Common myeloid progenitor, CD34-positive (primary cell): ENCODE measurements at regions not wholly inside any gene's neighbourhood (a gene's known extent, or its start where the extent isn't known, plus 50 kb on each side); places are given as distances from the start of the nearest gene placed in this dataset.

ENCODE experiments used
- CTCF ChIA-PET: fragments of 350-600 bp; sonication (Branson Sonifier 250); formaldehyde crosslinking; loops from one replicate; lab custom pipeline; 2021; ENCODE audit warnings: antibody characterized with exemption; lab: Charles Lee
- POLR2A ChIA-PET: fragments of 350-600 bp; sonication (Branson Sonifier 250); formaldehyde crosslinking; loops from one replicate; lab custom pipeline; 2021; ENCODE audit warnings: antibody characterized with exemption; lab: Charles Lee
- DNase-seq, 3 donors: peaks; one replicate each; pipeline versions ENCODE4 v3.0.0 to v3.0.0-alpha.2; 2013
- H3K27ac ChIP-seq, 2 experiments: 1 replicate in 1 of 2; 2 replicates in 1 of 2; pipeline ENCODE4 v1.7.0; 2013; ENCODE audit warnings: inconsistent platforms in 2 of 2, low read length in 2 of 2, mild to moderate bottlenecking in 2 of 2, low read depth in 1 of 2, moderate library complexity in 1 of 2; ENCODE audit not compliant: severe bottlenecking in 2 of 2, insufficient read depth in 1 of 2, poor library complexity in 1 of 2
- H3K27me3 ChIP-seq, 5 experiments: replicated peaks in 2 of 5; 1 replicate in 3 of 5; 2 replicates in 2 of 5; pipeline versions ENCODE4 v1.6.1 to v1.7.0; 2013; ENCODE audit warnings: low read length in 4 of 5, mild to moderate bottlenecking in 2 of 5, moderate library complexity in 2 of 5, inconsistent platforms in 1 of 5; ENCODE audit not compliant: insufficient read depth in 5 of 5, control insufficient read depth in 4 of 5
- H3K36me3 ChIP-seq, 4 experiments: 1 replicate in 2 of 4; 2 replicates in 2 of 4; pipeline versions ENCODE4 v1.6.1 to v1.7.0; 2013; ENCODE audit warnings: low read length in 3 of 4, control low read depth in 1 of 4, mild to moderate bottlenecking in 1 of 4; ENCODE audit not compliant: control insufficient read depth in 4 of 4, insufficient read depth in 4 of 4
- H3K4me1 ChIP-seq, 4 experiments: 1 replicate in 3 of 4; 2 replicates in 1 of 4; pipeline versions ENCODE4 v1.6.1 to v1.7.1; 2013; ENCODE audit warnings: low read length in 3 of 4, mild to moderate bottlenecking in 3 of 4, control low read depth in 1 of 4, inconsistent platforms in 1 of 4, moderate library complexity in 1 of 4; ENCODE audit not compliant: control insufficient read depth in 4 of 4, insufficient read depth in 4 of 4; ENCODE audit errors: control extremely low read depth in 1 of 4
- H3K4me3 ChIP-seq, 7 experiments: 1 replicate in 4 of 7; 2 replicates in 3 of 7; pipeline versions ENCODE4 v1.5.1 to v1.7.0; 2013; ENCODE audit warnings: mild to moderate bottlenecking in 7 of 7, low read length in 6 of 7, moderate library complexity in 6 of 7, inconsistent platforms in 2 of 7, low read depth in 2 of 7, control low read depth in 1 of 7; ENCODE audit not compliant: insufficient read depth in 4 of 7, control insufficient read depth in 1 of 7; ENCODE audit errors: extremely low read depth in 1 of 7
- H3K9me3 ChIP-seq, 5 experiments: 1 replicate in 4 of 5; 2 replicates in 1 of 5; pipeline versions ENCODE4 v1.6.1 to v1.7.1; 2013; ENCODE audit warnings: low read length in 4 of 5, mild to moderate bottlenecking in 2 of 5, inconsistent platforms in 1 of 5, low read depth in 1 of 5, moderate library complexity in 1 of 5; ENCODE audit not compliant: control insufficient read depth in 4 of 5, insufficient read depth in 2 of 5; ENCODE audit errors: control extremely low read depth in 1 of 5
- WGBS: methylation state at CpG from one replicate; pipeline ENCODE4 v1.1.5; 2013; ENCODE audit not compliant: insufficient coverage; 5-methylcytosine and 5-hydroxymethylcytosine counted together

GRCh38 chr2:567496-567864 is 109.7 kb downstream of the TMEM18 start:
- no peaks in the 10 kb centered on the region for H3K36me3 ChIP-seq
- POLR2A ChIA-PET: no interaction called here
- 100% methylated on average over 1 of the region's 9 CpGs for WGBS
- no peak overlapping the region for H3K4me3 ChIP-seq
- no peaks in the 10 kb centered on the region for H3K4me1 ChIP-seq
- H3K27ac ChIP-seq: no peak overlapping the region
- CTCF ChIA-PET: interaction anchor here (1.5 kb wide), 1 partner anchor 9 kb away, joined by 5 read pairs; no protein-coding TSS in a partner anchor
- peaks cover 0 to 14% (median 3%) of the 10 kb centered on the region in 5 experiments for H3K27me3 ChIP-seq
- peaks cover 0 to 7% (median 0%) of the 10 kb centered on the region in 5 experiments for H3K9me3 ChIP-seq
- DNase-seq: no peak

GRCh38 chr2:566379-567313 is 110.6 kb downstream of the TMEM18 start:
- H3K27ac ChIP-seq: no peak overlapping the region
- H3K4me1 ChIP-seq: no peaks in the 10 kb centered on the region
- peaks cover 0 to 4% (median 0%) of the 10 kb centered on the region in 5 experiments for H3K9me3 ChIP-seq
- no peaks in the 10 kb centered on the region for H3K36me3 ChIP-seq
- ChIA-PET CTCF (interaction anchor here (1.5 kb wide), 1 partner anchor 10 kb away, joined by 5 read pairs; no protein-coding TSS in a partner anchor), POLR2A (no interaction called here)
- H3K27me3 ChIP-seq: peaks cover 0 to 14% (median 3%) of the 10 kb centered on the region in 5 experiments
- 91% methylated on average over 19 of the region's 19 CpGs for WGBS
- no peak for DNase-seq
- H3K4me3 ChIP-seq: no peak overlapping the region

GRCh38 chr2:564471-565181 is 112.6 kb downstream of the TMEM18 start:
- ChIA-PET CTCF (no interaction called here), POLR2A (no interaction called here)
- peaks cover 0 to 20% (median 3%) of the 10 kb centered on the region in 5 experiments for H3K27me3 ChIP-seq

GRCh38 chr2:563512-563911 is 113.7 kb downstream of the TMEM18 start:
- H3K9me3 ChIP-seq: no peaks in the 10 kb centered on the region
- DNase-seq: no peak
- H3K36me3 ChIP-seq: no peaks in the 10 kb centered on the region
- H3K4me1 ChIP-seq: no peaks in the 10 kb centered on the region
- 95% methylated on average over 10 of the region's 10 CpGs for WGBS
- CTCF ChIA-PET: interaction anchor here (1.0 kb wide), 1 partner anchor 13 kb away, joined by 3 read pairs; no protein-coding TSS in a partner anchor
- H3K4me3 ChIP-seq: no peak overlapping the region
- POLR2A ChIA-PET: no interaction called here
- peaks cover 0 to 14% (median 3%) of the 10 kb centered on the region in 5 experiments for H3K27me3 ChIP-seq
- no peak overlapping the region for H3K27ac ChIP-seq

More at GRCh38 chr2:564471-565181, 112.6 kb downstream of the TMEM18 start:
- no peak overlapping the region for H3K27ac ChIP-seq
- no peaks in the 10 kb centered on the region for H3K36me3 ChIP-seq
- DNase-seq: no peak
- no peaks in the 10 kb centered on the region for H3K4me1 ChIP-seq
- no peaks in the 10 kb centered on the region for H3K9me3 ChIP-seq
- WGBS: 98% methylated on average over 7 of the region's 19 CpGs
- no peak overlapping the region for H3K4me3 ChIP-seq

GRCh38 chr2:562391-563364 is 114.5 kb downstream of the TMEM18 start:
- Histone ChIP-seq H3K4me1 (no peaks in the 10 kb centered on the region), H3K36me3 (no peaks in the 10 kb centered on the region), H3K27ac (no peak overlapping the region), H3K27me3 (peaks cover 0 to 11% (median 1%) of the 10 kb centered on the region in 5 experiments), H3K4me3 (no peak overlapping the region), H3K9me3 (no peaks in the 10 kb centered on the region)
- no peak for DNase-seq
- ChIA-PET CTCF (interaction anchor here (1.1 kb wide), 1 partner anchor 107 kb away, joined by 3 read pairs; no protein-coding TSS in a partner anchor), POLR2A (no interaction called here)
- 95% methylated on average over 25 of the region's 33 CpGs for WGBS

GRCh38 chr2:558879-559278 is 118.3 kb downstream of the TMEM18 start:
- Histone ChIP-seq H3K36me3 (no peaks in the 10 kb centered on the region), H3K4me3 (no peak overlapping the region), H3K4me1 (no peaks in the 10 kb centered on the region), H3K27ac (no peak overlapping the region), H3K27me3 (peaks cover 0 to 6% (median 3%) of the 10 kb centered on the region in 5 experiments), H3K9me3 (no peaks in the 10 kb centered on the region)
- DNase-seq: no peak
- ChIA-PET POLR2A (no interaction called here), CTCF (no interaction called here)
- WGBS: 95% methylated on average over 13 of the region's 14 CpGs
